IMR-90 (cell line): ENCODE measurements at regions not wholly inside any gene's neighbourhood (a gene's known extent, or its start where the extent isn't known, plus 50 kb on each side); places are given as distances from the start of the nearest gene placed in this dataset.

Experiments used
- ATAC-seq: fragments of 200-7000 bp; cut with Tn5 transposase; 2 replicates; pipeline ENCODE4 v1.9.1; 2020; ENCODE audit warnings: low read depth, mild to moderate bottlenecking, moderate library complexity
- BruUV-seq: library from RNA; stranded (reverse); fragments of 400-500 nt; replicated peaks from 2 replicates; lab custom pipeline; 2021; lab: Mats Ljungman, UMichigan
- CTCF ChIA-PET: fragments of 300-600 bp; formaldehyde crosslinking; extraction: SDS; loops from one replicate; lab custom pipeline; 2021; ENCODE audit warnings: antibody characterized with exemption; lab: Yijun Ruan, JAX
- POLR2A ChIA-PET: fragments of 300-600 bp; sonication (Branson Sonifier 250); formaldehyde crosslinking; loops from one replicate; lab custom pipeline; 2022; ENCODE audit warnings: antibody characterized with exemption; ENCODE audit not compliant: unreplicated experiment; lab: Charles Lee
- DNase-seq: peaks from one replicate; pipeline ENCODE4 v3.0.0; 2013
- H2AFZ ChIP-seq: replicated peaks from 2 replicates; pipeline ENCODE3; 2013; ENCODE audit warnings: low read length, mild to moderate bottlenecking; ENCODE audit not compliant: poor library complexity
- H2AK5ac ChIP-seq: 2 replicates; pipeline ENCODE4 v1.6.1; 2013; ENCODE audit warnings: low read depth, low read length, inconsistent platforms
- H2AK9ac ChIP-seq: replicated peaks from 2 replicates; pipeline ENCODE3; 2013; ENCODE audit warnings: mild to moderate bottlenecking, low read depth, low read length, moderate library complexity; ENCODE audit not compliant: poor library complexity
- H2BK120ac ChIP-seq: 2 replicates; pipeline ENCODE4 v1.6.1; 2013; ENCODE audit warnings: low read depth, low read length, inconsistent platforms
- H2BK15ac ChIP-seq: 3 replicates; pipeline ENCODE4 v1.6.1; 2013; ENCODE audit warnings: low read depth, low read length, inconsistent platforms
- H2BK20ac ChIP-seq: 2 replicates; pipeline ENCODE4 v1.6.1; 2013; ENCODE audit warnings: low read depth, mild to moderate bottlenecking, inconsistent platforms, low read length, moderate library complexity
- H2BK5ac ChIP-seq: 2 replicates; pipeline ENCODE4 v1.6.1; 2013; ENCODE audit warnings: mild to moderate bottlenecking, low read depth, low read length, inconsistent platforms; ENCODE audit not compliant: poor library complexity, severe bottlenecking
- H3K14ac ChIP-seq: replicated peaks from 2 replicates; pipeline ENCODE4 v1.6.1; 2013; ENCODE audit warnings: low read depth, low read length, inconsistent platforms
- H3K18ac ChIP-seq: 2 replicates; pipeline ENCODE4 v1.6.1; 2013; ENCODE audit warnings: low read depth, low read length, control low read depth
- H3K23ac ChIP-seq: 2 replicates; pipeline ENCODE4 v1.6.1; 2013; ENCODE audit warnings: low read depth, low read length, inconsistent platforms
- H3K27ac ChIP-seq: 2 replicates; pipeline ENCODE4 v1.5.1; 2013; ENCODE audit warnings: mild to moderate bottlenecking, control low read depth, low read length; ENCODE audit not compliant: insufficient read depth
- H3K27me3 ChIP-seq: 2 replicates; pipeline ENCODE4 v1.6.1; 2013; ENCODE audit warnings: low read length; ENCODE audit not compliant: control insufficient read depth, insufficient read depth
- H3K36me3 ChIP-seq: 2 replicates; pipeline ENCODE4 v1.6.1; 2013; ENCODE audit warnings: low read length, mixed read lengths; ENCODE audit not compliant: control insufficient read depth, insufficient read depth
- H3K4ac ChIP-seq: 2 replicates; pipeline ENCODE4 v1.6.1; 2013; ENCODE audit warnings: low read depth, low read length, inconsistent platforms
- H3K4me1 ChIP-seq: 2 replicates; pipeline ENCODE4 v1.6.1; 2013; ENCODE audit warnings: low read length, mixed read lengths; ENCODE audit not compliant: control insufficient read depth, insufficient read depth
- H3K4me2 ChIP-seq: 2 replicates; pipeline ENCODE4 v1.6.1; 2013; ENCODE audit warnings: low read depth, mild to moderate bottlenecking, control low read depth, low read length, moderate library complexity
- H3K4me3 ChIP-seq: 2 replicates; pipeline ENCODE4 v1.5.1; 2013; ENCODE audit warnings: low read depth, mild to moderate bottlenecking, control low read depth, low read length, moderate library complexity; ENCODE audit not compliant: insufficient read depth
- H3K56ac ChIP-seq: 2 replicates; pipeline ENCODE4 v1.6.1; 2013; ENCODE audit warnings: low read length, inconsistent platforms; ENCODE audit not compliant: insufficient read depth; ENCODE audit errors: extremely low read depth
- H3K79me1 ChIP-seq, 2 experiments: 2 replicates each; pipeline ENCODE4 v1.6.1; 2013; ENCODE audit warnings: low read length in 2 of 2, inconsistent platforms in 1 of 2, low read depth in 1 of 2
- H3K9ac ChIP-seq: 2 replicates; pipeline ENCODE4 v1.6.1; 2013; ENCODE audit warnings: low read depth, low read length, control low read depth
- H3K9me1 ChIP-seq: 2 replicates; pipeline ENCODE4 v1.6.1; 2013; ENCODE audit warnings: low read length, inconsistent platforms; ENCODE audit not compliant: insufficient read depth
- H3K9me3 ChIP-seq: 2 replicates; pipeline ENCODE4 v1.6.1; 2013; ENCODE audit warnings: low read length; ENCODE audit not compliant: control insufficient read depth, insufficient read depth
- H4K20me1 ChIP-seq: 2 replicates; pipeline ENCODE4 v1.6.1; 2013; ENCODE audit warnings: low read length, inconsistent platforms; ENCODE audit not compliant: insufficient read depth
- H4K5ac ChIP-seq: 2 replicates; pipeline ENCODE4 v1.6.1; 2013; ENCODE audit warnings: mild to moderate bottlenecking, low read depth, low read length, control low read depth
- H4K8ac ChIP-seq, 2 experiments: 2 replicates each; pipeline ENCODE4 v1.6.1; 2013; ENCODE audit warnings: low read depth in 2 of 2, low read length in 2 of 2, control low read depth in 1 of 2, inconsistent platforms in 1 of 2
- H4K91ac ChIP-seq: 2 replicates; pipeline ENCODE4 v1.6.1; 2013; ENCODE audit warnings: low read depth, low read length, inconsistent platforms; ENCODE audit not compliant: insufficient read depth
- CEBPB ChIP-seq: IDR thresholded peaks from 2 replicates; pipeline ENCODE4 v1.6.1; 2012; ENCODE audit warnings: low read depth, low read length, improper control_type of control experiment
- ELK1 ChIP-seq: fragments of 150-350 bp; IDR thresholded peaks from 2 replicates; pipeline ENCODE4 v1.6.1; 2016; ENCODE audit warnings: low read depth, mild to moderate bottlenecking, low read length, moderate library complexity, borderline replicate concordance
- FOS ChIP-seq: fragments of 150-350 bp; IDR thresholded peaks from 2 replicates; pipeline ENCODE4 v1.6.1; 2016; ENCODE audit warnings: low read depth, low read length
- MXI1 ChIP-seq: IDR thresholded peaks from 2 replicates; pipeline ENCODE4 v1.6.1; 2012; ENCODE audit warnings: low read depth, mild to moderate bottlenecking, low read length, moderate library complexity, borderline replicate concordance
- NFE2L2 ChIP-seq: fragments of 150-350 bp; IDR thresholded peaks from 2 replicates; pipeline ENCODE4 v1.6.1; 2016; ENCODE audit warnings: low read depth, mild to moderate bottlenecking, low read length
- SMC3 ChIP-seq: fragments of 150-350 bp; IDR thresholded peaks from 2 replicates; pipeline ENCODE4 v1.6.1; 2016; ENCODE audit warnings: low read depth, mild to moderate bottlenecking, antibody characterized with exemption, low read length, moderate library complexity
- WGBS, 2 experiments: methylation state at CpG; one replicate each; pipeline versions ENCODE4 v1.1.5 to v1.1.7; 2013; ENCODE audit warnings: missing lambda C conversion rate in 2 of 2; ENCODE audit not compliant: insufficient read length in 1 of 2; ENCODE audit errors: extremely low coverage in 2 of 2; 5-methylcytosine and 5-hydroxymethylcytosine counted together
- dilution Hi-C: fragments of 300-500 bp; cut with HindIII; formaldehyde crosslinking; loops from one replicate; pipeline ENCODE4 v1.14.3; 2018; ENCODE audit warnings: low sequenced_read_pairs; ENCODE audit not compliant: unreplicated experiment
- in situ Hi-C: fragments of 300-500 bp; cut with MboI; formaldehyde crosslinking; loops from 3 replicates; pipeline ENCODE4 v1.14.3; 2019; ENCODE audit warnings: low sequenced_read_pairs, inconsistent platforms, mixed read lengths
- intact Hi-C: fragments of 100-400 bp; cut with micrococcal nuclease; formaldehyde crosslinking; loops from 2 replicates; pipeline ENCODE4 v1.10.0; 2022
- TF ChIP-seq, protein P1 (sequence below): conservative IDR thresholded peaks from 2 replicates; pipeline ENCODE4 v1.5.1; 2012; ENCODE audit warnings: mild to moderate bottlenecking, low read depth, low read length, improper control_type of control experiment

GRCh38 chr2:142521492-142521891 is 356.0 kb upstream of the KYNU start:
- 20% methylated on average over 2 of the region's 3 CpGs; no CpG with 5 or more reads in 1 of the 2 experiments for WGBS, 2 experiments
- Histone ChIP-seq H3K4ac (no peak overlapping the region), H3K56ac (no peak overlapping the region), H3K4me2 (no peak overlapping the region), H2AK5ac (no peak overlapping the region), H3K79me1 (no peaks in the 10 kb centered on the region), H2BK120ac (no peak overlapping the region), H3K27me3 (no peaks in the 10 kb centered on the region), H3K9ac (no peak overlapping the region), H4K20me1 (no peaks in the 10 kb centered on the region), H2BK15ac (no peak overlapping the region), H3K4me1 (no peaks in the 10 kb centered on the region), H3K23ac (no peak overlapping the region), H3K9me3 (no peaks in the 10 kb centered on the region), H3K18ac (no peak overlapping the region), H2BK20ac (no peak overlapping the region), H3K27ac (no peak overlapping the region), H3K4me3 (no peak overlapping the region), H2AFZ (no peak overlapping the region), H2AK9ac (no peak overlapping the region), H4K5ac (no peak overlapping the region), H4K8ac (no peak overlapping the region), H2BK5ac (no peak overlapping the region), H3K36me3 (no peaks in the 10 kb centered on the region), H3K9me1 (no peaks in the 10 kb centered on the region), H4K91ac (no peak overlapping the region), H3K14ac (no peak overlapping the region)
- TF ChIP-seq SMC3 = no peak
- TF ChIP-seq CEBPB = no peak
- no peak for TF ChIP-seq NFE2L2
- no peak for TF ChIP-seq FOS
- no peak for TF ChIP-seq ELK1
- TF ChIP-seq MXI1 = no peak
- TF ChIP-seq, protein P1, sequence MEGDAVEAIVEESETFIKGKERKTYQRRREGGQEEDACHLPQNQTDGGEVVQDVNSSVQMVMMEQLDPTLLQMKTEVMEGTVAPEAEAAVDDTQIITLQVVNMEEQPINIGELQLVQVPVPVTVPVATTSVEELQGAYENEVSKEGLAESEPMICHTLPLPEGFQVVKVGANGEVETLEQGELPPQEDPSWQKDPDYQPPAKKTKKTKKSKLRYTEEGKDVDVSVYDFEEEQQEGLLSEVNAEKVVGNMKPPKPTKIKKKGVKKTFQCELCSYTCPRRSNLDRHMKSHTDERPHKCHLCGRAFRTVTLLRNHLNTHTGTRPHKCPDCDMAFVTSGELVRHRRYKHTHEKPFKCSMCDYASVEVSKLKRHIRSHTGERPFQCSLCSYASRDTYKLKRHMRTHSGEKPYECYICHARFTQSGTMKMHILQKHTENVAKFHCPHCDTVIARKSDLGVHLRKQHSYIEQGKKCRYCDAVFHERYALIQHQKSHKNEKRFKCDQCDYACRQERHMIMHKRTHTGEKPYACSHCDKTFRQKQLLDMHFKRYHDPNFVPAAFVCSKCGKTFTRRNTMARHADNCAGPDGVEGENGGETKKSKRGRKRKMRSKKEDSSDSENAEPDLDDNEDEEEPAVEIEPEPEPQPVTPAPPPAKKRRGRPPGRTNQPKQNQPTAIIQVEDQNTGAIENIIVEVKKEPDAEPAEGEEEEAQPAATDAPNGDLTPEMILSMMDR = no peak
- no peak for DNase-seq
- dilution Hi-C loops (no loop called here), in situ Hi-C loops (no loop called here), intact Hi-C loops (no loop called here)
- ATAC-seq = no peak
- BruUV-seq = no TSS peak
- POLR2A ChIA-PET = interaction anchor here (0.6 kb wide), 1 partner anchor 14 kb away, joined by 3 read pairs; no protein-coding TSS in a partner anchor
- CTCF ChIA-PET = no interaction called here
